Endometrium (tissue), 2 donors: ENCODE measurements at regions not wholly inside any gene's neighbourhood (a gene's known extent, or its start where the extent isn't known, plus 50 kb on each side); places are given as distances from the start of the nearest gene placed in this dataset.
"Not testable (repeated sequence)": the region's sequence is repeated elsewhere in the genome, so short reads cannot be mapped to it uniquely, and the experiment has no call there.

Experiments
- FAIRE-seq: peaks from 2 replicates; lab custom pipeline; 2012; peaks lifted over from hg19 to GRCh38; lab: Jason Lieb, UNC
- donor health status: control.
- donor health status: control.

- FAIRE-seq: no peak
Measured at GRCh38 chr1:190679044-190679443, 201.4 kb upstream of the BRINP3 start.

- FAIRE-seq: no peak
Measured at GRCh38 chr1:190679454-190679853, 201.8 kb upstream of the BRINP3 start.

GRCh38 chr1:190679983-190680382 is 202.3 kb upstream of the BRINP3 start:
- FAIRE-seq: no peak

DNA sequence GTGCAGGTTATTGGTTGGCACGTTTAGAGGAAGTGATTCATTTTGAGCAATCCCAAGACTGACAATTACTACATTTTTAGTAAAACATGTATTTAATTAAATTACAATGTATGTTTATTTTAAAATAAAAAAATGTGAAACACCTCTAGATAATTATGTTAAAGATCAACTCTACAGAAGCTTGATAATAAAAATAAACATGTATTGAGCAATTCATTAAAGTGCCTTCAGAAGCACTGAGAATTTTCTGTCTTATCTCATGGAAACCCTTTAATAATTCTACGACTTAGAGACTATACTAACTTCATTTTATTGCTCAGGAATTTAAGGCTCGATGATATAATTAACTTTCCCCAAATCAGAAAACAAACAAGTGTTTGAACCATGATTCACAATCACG is 208.0 kb upstream of the BRINP3 start:
- no peak for FAIRE-seq

- no peak for FAIRE-seq
Measured at GRCh38 chr1:190688096-190688495, 210.4 kb upstream of the BRINP3 start.

GRCh38 chr1:190698488-190698887 is 220.8 kb upstream of the BRINP3 start:
- not testable (repeated sequence) for FAIRE-seq

- no peak for FAIRE-seq
Measured at GRCh38 chr1:190699165-190699564, 221.5 kb upstream of the BRINP3 start.

GRCh38 chr1:190708418-190709057 is 230.9 kb upstream of the BRINP3 start:
- FAIRE-seq: no peak

DNA sequence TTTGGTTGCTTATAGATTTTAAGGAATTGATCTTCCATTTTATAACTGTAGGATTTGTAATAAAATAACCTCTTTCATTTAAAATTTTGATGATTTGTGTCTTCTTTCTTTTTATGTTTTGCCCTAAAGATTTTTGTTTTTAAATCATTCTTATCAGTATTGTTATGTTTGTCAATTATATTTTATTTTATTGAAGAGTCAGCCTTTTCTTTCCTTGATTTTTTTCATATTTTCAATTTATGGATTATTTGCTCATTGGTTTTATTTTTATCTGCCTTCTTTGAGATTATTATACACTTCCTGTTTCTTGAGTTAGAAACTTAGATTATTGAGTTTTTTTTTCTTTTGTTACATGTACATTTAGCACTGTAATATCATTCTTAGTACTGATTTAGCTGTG is 233.4 kb upstream of the BRINP3 start:
- FAIRE-seq: no peak

DNA sequence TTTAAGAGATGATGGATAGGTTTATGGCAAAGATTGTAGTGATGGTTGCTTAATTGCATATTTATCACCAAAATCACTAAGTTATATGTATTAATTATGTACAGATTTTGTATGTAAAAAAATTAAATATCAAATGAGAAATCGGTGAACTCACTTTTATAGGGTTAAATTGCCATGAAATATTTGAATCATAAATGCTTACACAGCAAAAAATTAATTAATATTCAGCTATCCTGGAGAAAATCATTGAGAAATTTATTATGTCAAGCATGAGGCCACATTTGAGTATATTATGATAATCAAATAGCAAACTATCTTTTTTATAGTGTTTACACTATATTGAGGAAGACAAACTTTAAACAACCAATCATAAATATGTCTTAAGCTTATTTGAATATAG is 239.4 kb upstream of the BRINP3 start:
- no peak for FAIRE-seq

- FAIRE-seq: no peak
Measured at GRCh38 chr1:190736971-190737590, 259.4 kb upstream of the BRINP3 start.

DNA sequence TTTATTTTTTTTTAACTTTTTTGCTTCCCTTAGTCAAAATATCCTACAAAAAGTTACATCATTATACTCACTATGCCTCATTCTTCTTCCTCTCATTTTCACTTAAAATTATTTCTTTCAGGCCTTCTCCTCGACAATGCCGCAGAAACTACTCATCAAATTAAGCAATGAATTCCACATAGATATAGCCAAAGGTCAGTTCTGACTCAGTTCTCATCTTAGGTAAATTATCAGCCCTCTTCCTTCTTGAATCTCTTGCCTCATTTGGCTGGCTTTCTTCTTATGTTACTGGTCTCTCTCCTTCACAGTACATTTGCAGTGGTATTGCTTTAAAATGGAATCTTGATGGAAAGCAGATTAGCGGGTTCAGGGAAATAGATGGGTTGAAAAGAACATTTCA is 260.7 kb upstream of the BRINP3 start:
- no peak for FAIRE-seq

- no peak for FAIRE-seq
Measured at GRCh38 chr1:190739926-190740325, 262.3 kb upstream of the BRINP3 start.

GRCh38 chr1:190747704-190748103 is 270.0 kb upstream of the BRINP3 start:
- no peak for FAIRE-seq

DNA sequence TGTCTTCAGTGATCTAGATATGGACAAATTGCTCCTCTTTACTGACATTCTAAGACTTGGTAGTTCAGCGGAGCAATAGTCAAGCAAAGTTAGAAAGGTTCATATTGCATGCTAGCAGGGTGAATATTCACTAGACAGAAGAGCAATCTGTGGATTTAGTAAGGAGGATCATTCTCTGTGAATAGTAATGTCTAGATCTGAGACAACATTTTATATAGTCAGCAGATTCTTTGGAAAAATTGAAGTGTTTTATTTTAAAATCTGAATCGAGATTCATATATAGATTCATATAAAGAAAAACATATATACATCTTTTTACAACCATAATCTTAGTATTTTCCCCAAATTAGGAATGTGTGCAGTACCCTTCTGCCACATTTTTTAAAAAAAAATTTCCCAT is 274.5 kb upstream of the BRINP3 start:
- no peak for FAIRE-seq

DNA sequence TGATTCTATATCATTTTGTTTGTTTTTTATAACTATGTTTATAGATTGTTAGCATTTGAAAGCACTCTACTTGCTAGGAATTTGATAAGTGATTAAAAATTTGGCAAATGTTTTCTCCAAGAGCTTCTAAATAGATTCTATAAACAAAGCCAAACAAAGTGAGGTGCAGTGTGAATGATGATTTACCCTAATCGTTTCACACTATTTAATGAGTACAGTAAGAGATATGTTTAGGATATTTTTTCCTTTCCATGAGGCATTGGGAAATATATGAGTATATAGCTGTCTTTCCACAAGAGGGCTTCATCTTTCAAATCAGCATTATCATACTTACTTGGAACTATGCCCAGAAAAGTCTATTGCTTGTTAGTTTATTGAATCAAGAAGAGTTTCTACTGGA is 277.0 kb upstream of the BRINP3 start:
- FAIRE-seq: no peak

GRCh38 chr1:190759807-190760206 is 282.1 kb upstream of the BRINP3 start:
- FAIRE-seq: no peak

DNA sequence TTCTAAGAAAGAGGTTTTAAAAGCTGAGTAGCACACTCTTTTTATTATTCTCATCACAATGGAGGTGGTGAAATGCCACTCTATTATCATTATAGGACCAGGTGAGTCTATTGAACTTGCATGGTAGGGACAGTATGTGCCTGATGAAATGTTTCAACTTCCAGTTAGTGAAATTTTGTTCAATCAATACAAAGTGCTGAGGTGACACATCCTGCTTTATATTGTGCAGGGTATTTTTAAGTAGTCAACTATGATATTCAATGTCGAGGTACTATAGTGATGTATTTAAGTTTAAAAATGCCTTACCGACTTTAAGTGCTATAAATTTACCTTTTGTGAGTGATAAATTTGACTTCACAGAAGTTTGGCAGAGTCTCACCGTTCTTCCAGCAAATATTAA is 284.7 kb upstream of the BRINP3 start:
- no peak for FAIRE-seq

- no peak for FAIRE-seq
Measured at GRCh38 chr1:190792873-190793272, 315.2 kb upstream of the BRINP3 start.

DNA sequence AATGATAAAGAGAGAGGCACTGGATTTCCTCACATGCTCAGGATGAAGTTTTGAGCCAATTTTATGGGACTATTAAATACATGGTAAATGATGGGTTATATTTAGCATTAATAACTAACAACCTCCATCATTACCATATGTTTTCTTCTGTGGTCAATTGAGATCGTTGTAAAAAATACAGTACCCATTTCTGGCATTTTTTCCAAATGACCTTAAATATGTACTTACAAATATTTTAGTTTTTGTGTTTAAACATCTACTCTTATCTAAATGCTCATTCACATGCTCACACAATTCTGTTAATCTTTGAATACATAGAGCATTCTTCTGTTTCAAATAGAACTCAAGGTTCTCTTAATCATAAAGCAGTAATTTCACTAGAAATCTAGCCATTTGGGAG is 330.0 kb upstream of the BRINP3 start:
- no peak for FAIRE-seq

DNA sequence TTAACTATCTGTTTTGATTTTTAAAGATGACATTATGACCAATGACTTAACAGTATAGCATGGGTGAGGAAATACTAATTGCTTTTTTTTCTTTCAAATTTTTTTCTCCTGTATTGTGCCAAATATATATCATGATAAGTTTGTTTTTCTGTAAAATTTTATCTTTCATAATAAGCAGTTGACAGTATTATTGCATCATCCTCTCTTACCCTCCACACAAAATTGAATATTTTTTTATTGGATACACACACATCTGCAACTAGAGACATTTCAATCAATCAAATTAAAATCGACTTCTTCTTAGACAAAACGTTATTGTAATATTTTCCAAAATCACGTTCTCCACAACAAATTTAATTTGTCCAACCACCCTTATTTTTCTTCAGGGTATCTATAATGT is 330.4 kb upstream of the BRINP3 start:
- FAIRE-seq: no peak

- no peak for FAIRE-seq
Measured at GRCh38 chr1:190809312-190809711, 331.6 kb upstream of the BRINP3 start.

GRCh38 chr1:190812996-190813395 is 335.3 kb upstream of the BRINP3 start:
- FAIRE-seq: no peak

- no peak for FAIRE-seq
Measured at GRCh38 chr1:190832511-190832910, 354.8 kb upstream of the BRINP3 start.
